SK-N-SH treated with all-trans-retinoic acid at 6 μM for 48 hours (cell line): ENCODE measurements at regions not wholly inside any gene's neighbourhood (a gene's known extent, or its start where the extent isn't known, plus 50 kb on each side); places are given as distances from the start of the nearest gene placed in this dataset.

Experiments
- CREB5 ChIP-seq: fragments of 250-450 bp; sonication (Bioruptor Pico); IDR thresholded peaks from 2 replicates; pipeline ENCODE4 v1.5.1; 2020; ENCODE audit warnings: low read depth, mild to moderate bottlenecking, moderate library complexity
- ESRRG ChIP-seq: fragments of 250-450 bp; sonication (Bioruptor Pico); IDR thresholded peaks from 2 replicates; pipeline ENCODE4 v1.6.1; 2021; ENCODE audit warnings: mild to moderate bottlenecking
- OSR1 ChIP-seq: fragments of 250-450 bp; sonication (Bioruptor Pico); IDR thresholded peaks from 2 replicates; pipeline ENCODE4 v1.8.0; 2022; ENCODE audit warnings: moderate library complexity, mild to moderate bottlenecking, inconsistent platforms
- POU6F1 ChIP-seq: fragments of 250-450 bp; sonication (Bioruptor Pico); IDR thresholded peaks from 2 replicates; pipeline ENCODE4 v1.8.0; 2021; ENCODE audit warnings: low read depth, mild to moderate bottlenecking, moderate library complexity, borderline replicate concordance
- SNAI2 ChIP-seq: fragments of 250-450 bp; sonication (Bioruptor Pico); IDR thresholded peaks from 2 replicates; pipeline ENCODE4 v1.5.0; 2020; ENCODE audit warnings: mild to moderate bottlenecking, moderate library complexity
- TCF4 ChIP-seq: fragments of 250-450 bp; sonication (Bioruptor Pico); IDR thresholded peaks from 2 replicates; pipeline ENCODE4 v1.8.0; 2021; ENCODE audit warnings: mild to moderate bottlenecking, moderate library complexity, borderline replicate concordance
- ZFP30 ChIP-seq: fragments of 450-650 bp; formaldehyde crosslinking; IDR thresholded peaks from 2 replicates; pipeline ENCODE4 v1.5.0; 2022; ENCODE audit warnings: mild to moderate bottlenecking, moderate library complexity
- ZNF8 ChIP-seq: fragments of 450-650 bp; formaldehyde crosslinking; IDR thresholded peaks from 2 replicates; pipeline ENCODE4 v1.5.0; 2020; ENCODE audit warnings: mild to moderate bottlenecking, moderate library complexity
- TF ChIP-seq, protein P1 (sequence below): fragments of 250-450 bp; sonication (Bioruptor Pico); IDR thresholded peaks from 2 replicates; pipeline ENCODE4 v1.5.0; 2020; ENCODE audit warnings: mild to moderate bottlenecking, moderate library complexity

GRCh38 chr5:56461584-56461983 lies 228.5 kb upstream of the ANKRD55 start:
- TF ChIP-seq TCF4 (CRISPR knock-in tag) = no peak
- no peak for TF ChIP-seq CREB5 (CRISPR knock-in tag)
- no peak for TF ChIP-seq ZFP30
- TF ChIP-seq POU6F1 = no peak
- no peak for TF ChIP-seq ESRRG (CRISPR knock-in tag)
- TF ChIP-seq SNAI2 = no peak
- TF ChIP-seq OSR1 (CRISPR knock-in tag) = no peak
- TF ChIP-seq, protein P1, sequence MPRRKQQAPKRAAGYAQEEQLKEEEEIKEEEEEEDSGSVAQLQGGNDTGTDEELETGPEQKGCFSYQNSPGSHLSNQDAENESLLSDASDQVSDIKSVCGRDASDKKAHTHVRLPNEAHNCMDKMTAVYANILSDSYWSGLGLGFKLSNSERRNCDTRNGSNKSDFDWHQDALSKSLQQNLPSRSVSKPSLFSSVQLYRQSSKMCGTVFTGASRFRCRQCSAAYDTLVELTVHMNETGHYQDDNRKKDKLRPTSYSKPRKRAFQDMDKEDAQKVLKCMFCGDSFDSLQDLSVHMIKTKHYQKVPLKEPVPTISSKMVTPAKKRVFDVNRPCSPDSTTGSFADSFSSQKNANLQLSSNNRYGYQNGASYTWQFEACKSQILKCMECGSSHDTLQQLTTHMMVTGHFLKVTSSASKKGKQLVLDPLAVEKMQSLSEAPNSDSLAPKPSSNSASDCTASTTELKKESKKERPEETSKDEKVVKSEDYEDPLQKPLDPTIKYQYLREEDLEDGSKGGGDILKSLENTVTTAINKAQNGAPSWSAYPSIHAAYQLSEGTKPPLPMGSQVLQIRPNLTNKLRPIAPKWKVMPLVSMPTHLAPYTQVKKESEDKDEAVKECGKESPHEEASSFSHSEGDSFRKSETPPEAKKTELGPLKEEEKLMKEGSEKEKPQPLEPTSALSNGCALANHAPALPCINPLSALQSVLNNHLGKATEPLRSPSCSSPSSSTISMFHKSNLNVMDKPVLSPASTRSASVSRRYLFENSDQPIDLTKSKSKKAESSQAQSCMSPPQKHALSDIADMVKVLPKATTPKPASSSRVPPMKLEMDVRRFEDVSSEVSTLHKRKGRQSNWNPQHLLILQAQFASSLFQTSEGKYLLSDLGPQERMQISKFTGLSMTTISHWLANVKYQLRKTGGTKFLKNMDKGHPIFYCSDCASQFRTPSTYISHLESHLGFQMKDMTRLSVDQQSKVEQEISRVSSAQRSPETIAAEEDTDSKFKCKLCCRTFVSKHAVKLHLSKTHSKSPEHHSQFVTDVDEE (CRISPR knock-in tag) = no peak
- TF ChIP-seq ZNF8 = no peak
